Inferior parietal cortex (tissue), 1 donor: ENCODE measurements at regions not wholly inside any gene's neighbourhood (a gene's known extent, or its start where the extent isn't known, plus 50 kb on each side); places are given as distances from the start of the nearest gene placed in this dataset.
"Not testable (repeated sequence)": the region's sequence is repeated elsewhere in the genome, so short reads cannot be mapped to it uniquely, and the experiment has no call there.

ENCODE experiments used
- DNase-seq: peaks from one replicate; pipeline ENCODE4 v3.0.0-alpha.2; 2016; ENCODE audit errors: extremely low spot score

DNA sequence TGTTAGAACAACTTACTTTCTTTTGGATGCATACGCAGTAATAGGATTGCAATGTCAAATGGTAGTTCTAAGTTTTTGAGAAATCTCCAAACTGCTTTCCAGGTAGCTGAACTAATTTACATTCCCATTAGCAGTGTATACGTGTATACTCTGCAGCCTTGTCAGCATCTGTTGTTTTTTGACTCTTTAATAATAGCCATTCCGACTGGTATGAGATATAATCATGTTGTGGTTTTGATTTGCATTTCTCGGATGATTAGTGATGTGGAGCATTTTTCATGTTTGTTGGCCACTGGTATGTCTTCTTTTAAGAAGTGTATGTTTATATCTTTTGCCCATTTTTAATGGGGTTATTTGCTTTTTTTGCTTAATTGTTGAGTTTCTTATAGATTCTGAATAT, 76.9 kb upstream of the HNRNPA1L2 start:
- DNase-seq, result not testable (repeated sequence)

DNA sequence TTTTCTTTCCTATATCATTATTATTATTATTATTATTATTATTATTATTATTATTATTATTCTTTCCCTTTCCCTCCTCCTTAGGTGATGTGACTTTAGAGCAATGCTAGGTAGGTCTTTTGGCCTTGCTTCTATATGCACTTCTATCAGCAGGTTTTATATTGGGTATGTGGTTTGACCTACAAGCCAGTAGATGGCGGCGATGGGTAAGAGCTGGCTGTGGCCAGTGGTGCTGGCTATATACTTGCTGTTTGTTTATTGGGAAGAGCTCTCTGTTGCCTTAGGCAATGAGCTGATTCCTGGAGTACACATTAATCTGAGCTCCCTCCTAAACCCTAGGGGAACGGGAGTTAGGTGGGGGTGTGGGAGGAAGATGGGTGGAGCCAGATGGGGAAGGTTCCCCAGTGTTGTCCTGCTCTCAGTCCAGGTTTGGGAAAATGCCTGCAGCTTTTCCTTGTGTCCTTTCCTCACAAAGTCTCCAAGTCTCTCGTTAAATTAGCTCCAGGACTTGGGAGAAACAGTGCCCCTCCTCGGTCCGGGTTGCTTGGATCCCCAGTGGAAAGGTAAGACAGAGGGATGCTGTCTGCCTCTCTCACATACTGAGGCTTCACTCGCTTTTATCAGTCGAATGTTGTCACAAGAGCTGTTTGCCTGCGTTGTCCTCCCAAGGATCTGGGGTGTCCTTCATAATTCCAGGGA, 72.2 kb upstream of the HNRNPA1L2 start:
- peak; percentile 2 for DNase-seq

DNA sequence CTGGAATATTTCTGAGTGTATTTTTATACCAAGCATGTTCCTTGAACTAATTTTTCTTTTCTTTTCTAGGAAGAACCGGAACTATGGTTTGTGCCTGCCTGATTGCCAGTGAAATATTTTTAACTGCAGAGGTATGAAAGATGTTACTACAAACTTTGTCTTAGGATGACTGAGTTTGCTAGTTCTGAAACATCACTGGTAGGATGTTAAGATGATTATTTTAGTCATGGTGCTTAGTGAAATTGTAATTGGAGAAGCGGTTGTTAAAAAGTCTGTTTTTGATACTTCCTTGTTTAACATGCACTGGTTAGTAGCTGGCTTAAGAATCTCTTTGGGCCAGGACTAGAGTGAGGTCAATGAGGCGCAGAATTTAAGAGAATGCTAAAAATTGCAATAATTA, 71.1 kb upstream of the HNRNPA1L2 start:
- not testable (repeated sequence) for DNase-seq

DNA sequence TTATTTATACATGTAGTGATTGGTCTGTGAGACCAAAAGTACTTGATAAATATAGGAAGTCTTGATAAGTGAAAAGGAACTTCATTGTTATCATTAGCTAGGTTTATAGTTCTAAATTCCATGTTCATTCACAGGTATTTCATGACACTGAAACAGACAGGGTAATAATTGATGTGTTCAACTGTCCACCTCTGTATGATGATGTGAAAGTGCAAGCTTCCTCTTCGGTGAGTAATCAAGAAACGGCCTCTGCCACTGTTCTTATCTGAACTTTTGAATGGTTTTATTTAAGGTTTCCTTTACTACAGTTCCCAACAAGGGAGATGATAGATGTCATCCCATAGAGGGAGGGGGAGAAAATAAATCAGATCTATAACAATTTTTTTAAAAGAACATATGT, 59.3 kb upstream of the HNRNPA1L2 start:
- DNase-seq, result not testable (repeated sequence)
